K562 (cell line): ENCODE measurements at regions not wholly inside any gene's neighbourhood (a gene's known extent, or its start where the extent isn't known, plus 50 kb on each side); places are given as distances from the start of the nearest gene placed in this dataset.
"Not testable (repeated sequence)": the region's sequence is repeated elsewhere in the genome, so short reads cannot be mapped to it uniquely, and the experiment has no call there.

Experiments used
- ATAC-seq: fragments of 200-7000 bp; cut with Tn5 transposase; 3 replicates; pipeline ENCODE4 v1.9.1; 2020; ENCODE audit warnings: moderate library complexity
- BruUV-seq: library from RNA; stranded (reverse); fragments of 400-500 nt; replicated peaks from 2 replicates; lab custom pipeline; 2021; lab: Mats Ljungman, UMichigan
- CTCF ChIA-PET: fragments of 300-600 bp; formaldehyde crosslinking; extraction: SDS; loops from one replicate; lab custom pipeline; 2021; ENCODE audit warnings: low intra/inter-chr PET ratio; lab: Yijun Ruan, JAX
- POLR2A ChIA-PET: fragments of 300-600, 350-650 bp; sonication (Branson Sonifier 250); formaldehyde crosslinking; extraction: SDS; loops from one replicate; lab custom pipeline; 2021; ENCODE audit warnings: antibody characterized with exemption, inconsistent platforms; lab: Yijun Ruan, JAX
- DNase-seq, 4 experiments: peaks; one replicate each; pipeline versions ENCODE4 v3.0.0 to v3.0.0-alpha.2; 2011 to 2018; ENCODE audit warnings: low spot score in 3 of 4, mixed read lengths in 3 of 4; ENCODE audit errors: extremely low read depth in 1 of 4
- FAIRE-seq: peaks from 2 replicates; lab custom pipeline; 2011; peaks lifted over from hg19 to GRCh38; lab: Jason Lieb, UNC
- H2AFZ ChIP-seq: 2 replicates; pipeline ENCODE4 v1.6.0; 2011; ENCODE audit warnings: low read depth, low read length, control low read depth, inconsistent platforms
- H3K27ac ChIP-seq: fragments of 200-600 bp; 3 replicates; pipeline ENCODE4 v1.8.0; 2011; ENCODE audit warnings: low read depth, mild to moderate bottlenecking, control low read depth, inconsistent platforms, low read length, moderate library complexity, mixed read lengths; ENCODE audit errors: extremely low read depth
- H3K27me3 ChIP-seq, 2 experiments: fragments of 300-600 bp in 1 of 2; 2 replicates in 1 of 2; 3 replicates in 1 of 2; pipeline versions ENCODE4 v1.6.0 to v1.8.0; 2011; ENCODE audit warnings: inconsistent platforms in 2 of 2, low read length in 2 of 2, mild to moderate bottlenecking in 1 of 2, mixed read lengths in 1 of 2, moderate library complexity in 1 of 2; ENCODE audit not compliant: control insufficient read depth in 2 of 2, insufficient read depth in 2 of 2
- H3K36me3 ChIP-seq: fragments of 300-600 bp; 3 replicates; pipeline ENCODE4 v1.8.0; 2011; ENCODE audit warnings: mild to moderate bottlenecking, low read length, inconsistent platforms; ENCODE audit not compliant: control insufficient read depth, insufficient read depth
- H3K4me1 ChIP-seq, 2 experiments: fragments of 200-600 bp in 1 of 2; replicated peaks in 1 of 2; 2 replicates in 1 of 2; 3 replicates in 1 of 2; pipeline versions ENCODE4 v1.5.1 to v1.8.0; 2011; ENCODE audit warnings: inconsistent platforms in 2 of 2, low read length in 2 of 2, mild to moderate bottlenecking in 1 of 2, mixed read lengths in 1 of 2, moderate library complexity in 1 of 2; ENCODE audit not compliant: control insufficient read depth in 2 of 2, insufficient read depth in 2 of 2
- H3K4me2 ChIP-seq: 2 replicates; pipeline ENCODE4 v1.6.1; 2011; ENCODE audit warnings: low read length, control low read depth, inconsistent platforms, mixed read lengths; ENCODE audit not compliant: insufficient read depth
- H3K4me3 ChIP-seq: fragments of 200-600 bp; sonication (generic), shearing (Covaris generic); 2 replicates; pipeline ENCODE4 v1.5.1; 2016; ENCODE audit warnings: control low read depth, inconsistent platforms
- H3K79me2 ChIP-seq: fragments of 200-600 bp; 3 replicates; pipeline ENCODE4 v1.8.0; 2011; ENCODE audit warnings: low read length, inconsistent platforms; ENCODE audit not compliant: control insufficient read depth, insufficient read depth
- H3K9ac ChIP-seq, 2 experiments: 2 replicates each; pipeline versions ENCODE4 v1.6.0 to v1.6.1; 2011; ENCODE audit warnings: low read depth in 2 of 2, low read length in 2 of 2, control low read depth in 1 of 2, inconsistent platforms in 1 of 2, mild to moderate bottlenecking in 1 of 2, mixed read lengths in 1 of 2; ENCODE audit not compliant: insufficient read depth in 1 of 2
- H3K9me1 ChIP-seq: one replicate; pipeline ENCODE4 v1.6.0; 2011; ENCODE audit warnings: inconsistent platforms, mild to moderate bottlenecking, low read length, moderate library complexity; ENCODE audit not compliant: control insufficient read depth, insufficient read depth
- H3K9me3 ChIP-seq: replicated peaks from 2 replicates; pipeline ENCODE4 v1.5.1; 2011; ENCODE audit warnings: low read depth, low read length, inconsistent platforms; ENCODE audit not compliant: control insufficient read depth, insufficient read depth
- H4K20me1 ChIP-seq: replicated peaks from 2 replicates; pipeline ENCODE4 v1.6.1; 2011; ENCODE audit warnings: low read length, inconsistent platforms, mixed read lengths; ENCODE audit not compliant: control insufficient read depth, insufficient read depth
- CBX1 ChIP-seq: sonication (generic); IDR thresholded peaks from 2 replicates; pipeline ENCODE4 v1.6.1; 2016; ENCODE audit warnings: antibody characterized with exemption, low read depth, mild to moderate bottlenecking
- ETV6 ChIP-seq, 3 experiments: fragments of 150-350 bp in 1 of 3; sonication (generic) in 1 of 3; formaldehyde crosslinking in 1 of 3; IDR thresholded peaks; 2 replicates each; pipeline versions ENCODE4 v1.6.1 to v1.8.0; 2014 to 2022; ENCODE audit warnings: borderline replicate concordance in 2 of 3, low read depth in 2 of 3, antibody characterized with exemption in 1 of 3, low read length in 1 of 3, mild to moderate bottlenecking in 1 of 3, missing genetic modification reagents in 1 of 3
- FIP1L1 ChIP-seq: fragments of 200-400 bp; formaldehyde crosslinking; IDR thresholded peaks from 2 replicates; pipeline ENCODE4 v1.6.1; 2018; ENCODE audit warnings: mild to moderate bottlenecking, low read depth, low read length; ENCODE audit not compliant: poor library complexity, severe bottlenecking
- HLTF ChIP-seq: fragments of 450-650 bp; IDR thresholded peaks from 2 replicates; pipeline ENCODE4 v1.6.1; 2016
- MEF2A ChIP-seq: IDR thresholded peaks from 2 replicates; pipeline ENCODE4 v1.6.1; 2011; ENCODE audit warnings: low read depth, mild to moderate bottlenecking, low read length, moderate library complexity; ENCODE audit not compliant: control insufficient read depth
- MYBL2 ChIP-seq, 2 experiments: fragments of 450-650 bp in 1 of 2; sonication (generic) in 1 of 2; formaldehyde crosslinking in 1 of 2; IDR thresholded peaks; 2 replicates each; pipeline versions ENCODE4 v1.6.1 to v1.8.1; 2017 to 2022; ENCODE audit warnings: borderline replicate concordance in 1 of 2, inconsistent platforms in 1 of 2, low read depth in 1 of 2, mild to moderate bottlenecking in 1 of 2, missing genetic modification reagents in 1 of 2, moderate library complexity in 1 of 2
- NFE2L1 ChIP-seq: fragments of 450-650 bp; IDR thresholded peaks from 2 replicates; pipeline ENCODE4 v1.6.1; 2016; ENCODE audit warnings: missing genetic modification characterization, low read depth, mild to moderate bottlenecking, missing compliant biosample characterization, moderate library complexity, borderline replicate concordance
- POLR2A ChIP-seq: fragments of 450-650 bp; conservative IDR thresholded peaks from 2 replicates; pipeline ENCODE4 v1.6.1; 2016
- RAD51 ChIP-seq: fragments of 450-650 bp; IDR thresholded peaks from 2 replicates; pipeline ENCODE4 v1.7.1; 2016; ENCODE audit warnings: low read depth, mild to moderate bottlenecking, borderline replicate concordance
- ZKSCAN8 ChIP-seq: fragments of 200-800 bp; sonication (Bioruptor generic); IDR thresholded peaks from 2 replicates; pipeline ENCODE4 v1.6.1; 2016; ENCODE audit warnings: missing genetic modification characterization, missing compliant biosample characterization
- ZNF24 ChIP-seq: fragments of 450-650 bp; IDR thresholded peaks from 2 replicates; pipeline ENCODE4 v1.6.1; 2016
- ZNF316 ChIP-seq: fragments of 450-650 bp; IDR thresholded peaks from 2 replicates; pipeline ENCODE4 v1.6.1; 2016
- ZNF507 ChIP-seq: conservative IDR thresholded peaks from 2 replicates; pipeline ENCODE4 v1.6.1; 2017; ENCODE audit warnings: missing genetic modification characterization, missing compliant biosample characterization
- ZNF780A ChIP-seq: fragments of 250-450 bp; sonication (Bioruptor Pico); IDR thresholded peaks from 2 replicates; pipeline ENCODE4 v1.5.0; 2021; ENCODE audit warnings: mild to moderate bottlenecking
- WGBS: fragments of 100-300 bp; shearing (Covaris generic); methylation state at CpG from one replicate; pipeline ENCODE4 v1.1.6; 2016; ENCODE audit warnings: low coverage, mixed read lengths; ENCODE audit not compliant: insufficient coverage; ENCODE audit errors: missing lambda C conversion rate; 5-methylcytosine and 5-hydroxymethylcytosine counted together
- in situ Hi-C: fragments of 300-500 bp; cut with MboI; formaldehyde crosslinking; loops from 4 replicates; pipeline ENCODE4 v1.15.0; 2018; ENCODE audit warnings: inconsistent platforms, mixed read lengths
- intact Hi-C: fragments of 100-400 bp; cut with micrococcal nuclease; formaldehyde crosslinking; loops from 2 replicates; pipeline ENCODE4 v1.14.2; 2022
- TF ChIP-seq, protein P1 (sequence below): fragments of 450-650 bp; formaldehyde crosslinking; IDR thresholded peaks from 2 replicates; pipeline ENCODE4 v1.4.0; 2020; ENCODE audit warnings: mild to moderate bottlenecking, moderate library complexity

DNA sequence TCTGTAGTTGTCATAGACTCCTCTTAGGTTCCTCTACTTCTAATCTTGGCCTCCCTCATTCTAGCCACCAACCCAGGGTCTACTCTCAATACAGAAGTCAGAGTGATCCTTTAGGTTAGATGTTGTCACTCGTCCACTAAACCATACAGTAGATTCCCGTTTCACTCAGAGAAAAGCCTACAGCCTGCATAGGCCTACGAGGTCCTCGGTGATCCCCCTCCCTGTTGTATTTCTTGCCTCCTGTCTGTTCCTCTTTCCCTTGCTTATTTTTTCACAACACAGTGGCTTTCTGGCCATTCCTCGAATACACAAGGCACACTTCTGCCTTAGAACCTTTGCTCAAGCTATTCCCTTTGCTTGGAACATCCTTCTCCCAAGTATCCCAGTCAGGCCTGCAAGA lies 183.0 kb upstream of the PRSS1 start:
- no peaks in the 10 kb centered on the region for H3K79me2 ChIP-seq
- ChIA-PET CTCF (no interaction called here), POLR2A (no interaction called here)
- intact Hi-C loops (no loop called here), in situ Hi-C loops (no loop called here)
- no peak overlapping the region for H3K4me2 ChIP-seq
- DNase-seq: no peak
- no peak for ATAC-seq
- BruUV-seq: no TSS peak
- no peak for TF ChIP-seq MEF2A
- no peak for TF ChIP-seq ZNF507
- TF ChIP-seq MYBL2 (IDR thresholded peaks at IDR 0.05; ENCODE audit: low read depth): no peak
- TF ChIP-seq MYBL2 (CRISPR knock-in tag; IDR thresholded peaks at IDR 0.05; ENCODE audit: borderline replicate concordance): no peak
- TF ChIP-seq ZKSCAN8 (CRISPR knock-in tag): no peak
- no peak for TF ChIP-seq POLR2A
- no peak for TF ChIP-seq ETV6 (IDR thresholded peaks at IDR 0.05; ENCODE audit: borderline replicate concordance in 1 of 2, low read depth in 2 of 2, low read length in 1 of 2)
- no peak for TF ChIP-seq ETV6 (CRISPR knock-in tag; IDR thresholded peaks at IDR 0.05; ENCODE audit: borderline replicate concordance)
- TF ChIP-seq ZNF316: no peak
- TF ChIP-seq RAD51: no peak
- TF ChIP-seq NFE2L1 (tag): no peak
- TF ChIP-seq ZNF780A: no peak
- no peak for TF ChIP-seq FIP1L1
- TF ChIP-seq ZNF24: no peak
- no peak for TF ChIP-seq CBX1
- TF ChIP-seq, protein P1, sequence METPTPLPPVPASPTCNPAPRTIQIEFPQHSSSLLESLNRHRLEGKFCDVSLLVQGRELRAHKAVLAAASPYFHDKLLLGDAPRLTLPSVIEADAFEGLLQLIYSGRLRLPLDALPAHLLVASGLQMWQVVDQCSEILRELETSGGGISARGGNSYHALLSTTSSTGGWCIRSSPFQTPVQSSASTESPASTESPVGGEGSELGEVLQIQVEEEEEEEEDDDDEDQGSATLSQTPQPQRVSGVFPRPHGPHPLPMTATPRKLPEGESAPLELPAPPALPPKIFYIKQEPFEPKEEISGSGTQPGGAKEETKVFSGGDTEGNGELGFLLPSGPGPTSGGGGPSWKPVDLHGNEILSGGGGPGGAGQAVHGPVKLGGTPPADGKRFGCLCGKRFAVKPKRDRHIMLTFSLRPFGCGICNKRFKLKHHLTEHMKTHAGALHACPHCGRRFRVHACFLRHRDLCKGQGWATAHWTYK: no peak
- no peak for TF ChIP-seq HLTF
- no peak overlapping the region for H2AFZ ChIP-seq
- no peaks in the 10 kb centered on the region for H3K4me1 ChIP-seq
- no peaks in the 10 kb centered on the region for H4K20me1 ChIP-seq
- peaks cover 0 to 7% of the 10 kb centered on the region in 2 experiments; a peak in 2 of 5 replicates for H3K27me3 ChIP-seq
- H3K4me3 ChIP-seq: no peak overlapping the region
- no peak overlapping the region for H3K27ac ChIP-seq
- 1% methylated on average over 5 of the region's 5 CpGs for WGBS
- no peaks in the 10 kb centered on the region for H3K9me3 ChIP-seq
- no peak overlapping the region for H3K9ac ChIP-seq
- no peak for FAIRE-seq
- H3K36me3 ChIP-seq: no peaks in the 10 kb centered on the region
- no peaks in the 10 kb centered on the region for H3K9me1 ChIP-seq

DNA sequence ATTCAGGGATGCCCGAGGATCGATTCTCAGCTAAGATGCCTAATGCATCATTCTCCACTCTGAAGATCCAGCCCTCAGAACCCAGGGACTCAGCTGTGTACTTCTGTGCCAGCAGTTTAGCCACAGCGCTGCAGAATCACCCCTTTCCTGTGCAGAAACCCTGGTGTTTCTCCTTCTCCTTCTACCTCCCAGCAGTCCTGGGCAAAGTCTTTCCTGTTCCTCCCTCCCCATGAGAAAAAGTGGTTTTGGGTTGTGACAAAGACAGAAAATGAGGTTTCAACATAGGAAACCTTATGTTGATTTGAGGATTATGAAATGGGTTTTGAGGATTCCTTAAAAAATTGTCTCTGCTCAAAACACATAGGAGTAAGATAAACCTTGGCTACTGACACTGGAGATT lies 185.1 kb upstream of the PRSS1 start:
- not testable (repeated sequence) for H3K4me3 ChIP-seq, BruUV-seq, ATAC-seq

More for the DNA sequence above, 185.1 kb upstream of the PRSS1 start:
- H4K20me1 ChIP-seq, FAIRE-seq, H3K79me2 ChIP-seq, CTCF ChIA-PET, intact Hi-C loops, H3K36me3 ChIP-seq, H3K9me3 ChIP-seq, DNase-seq, H3K9ac ChIP-seq, POLR2A ChIA-PET, H3K27me3 ChIP-seq, H3K4me1 ChIP-seq, H2AFZ ChIP-seq, in situ Hi-C loops, H3K4me2 ChIP-seq, H3K27ac ChIP-seq, H3K9me1 ChIP-seq: not testable (repeated sequence)
- no CpG with 5 or more reads among the region's 3 CpGs for WGBS
